ENCODE measurements at regions not wholly inside any gene's neighbourhood (a gene's known extent, or its start where the extent isn't known, plus 50 kb on each side); places are given as distances from the start of the nearest gene placed in this dataset.

DNA sequence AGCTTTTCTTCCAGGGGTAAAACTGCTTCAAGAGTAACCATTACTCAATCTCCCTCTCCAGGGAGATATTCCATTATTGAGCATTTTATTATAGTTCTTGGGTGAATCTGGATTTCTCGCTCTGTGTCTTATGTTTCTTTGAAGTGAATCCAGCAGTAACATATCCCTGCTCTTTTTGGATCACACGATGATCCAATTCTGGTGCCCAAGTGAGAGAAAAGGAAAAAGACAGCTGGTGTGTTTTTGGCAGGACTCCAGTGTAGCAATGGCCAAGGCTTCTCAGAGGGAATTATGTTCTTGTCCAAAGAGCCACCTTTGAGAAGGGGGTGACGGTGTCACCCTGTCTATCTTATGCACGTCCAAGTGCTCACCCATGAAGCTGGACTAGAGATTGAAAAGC, 140.3 kb upstream of the ERRFI1 start:
- TF ChIP-seq EZH2 (IDR thresholded peaks at IDR 0.05; ENCODE audit: borderline replicate concordance, low read length), result no peak
- TF ChIP-seq, protein P1, sequence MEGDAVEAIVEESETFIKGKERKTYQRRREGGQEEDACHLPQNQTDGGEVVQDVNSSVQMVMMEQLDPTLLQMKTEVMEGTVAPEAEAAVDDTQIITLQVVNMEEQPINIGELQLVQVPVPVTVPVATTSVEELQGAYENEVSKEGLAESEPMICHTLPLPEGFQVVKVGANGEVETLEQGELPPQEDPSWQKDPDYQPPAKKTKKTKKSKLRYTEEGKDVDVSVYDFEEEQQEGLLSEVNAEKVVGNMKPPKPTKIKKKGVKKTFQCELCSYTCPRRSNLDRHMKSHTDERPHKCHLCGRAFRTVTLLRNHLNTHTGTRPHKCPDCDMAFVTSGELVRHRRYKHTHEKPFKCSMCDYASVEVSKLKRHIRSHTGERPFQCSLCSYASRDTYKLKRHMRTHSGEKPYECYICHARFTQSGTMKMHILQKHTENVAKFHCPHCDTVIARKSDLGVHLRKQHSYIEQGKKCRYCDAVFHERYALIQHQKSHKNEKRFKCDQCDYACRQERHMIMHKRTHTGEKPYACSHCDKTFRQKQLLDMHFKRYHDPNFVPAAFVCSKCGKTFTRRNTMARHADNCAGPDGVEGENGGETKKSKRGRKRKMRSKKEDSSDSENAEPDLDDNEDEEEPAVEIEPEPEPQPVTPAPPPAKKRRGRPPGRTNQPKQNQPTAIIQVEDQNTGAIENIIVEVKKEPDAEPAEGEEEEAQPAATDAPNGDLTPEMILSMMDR (IDR thresholded peaks at IDR 0.05; ENCODE audit: low read length), result no peak
